HK-2 (cell line): ENCODE measurements at regions not wholly inside any gene's neighbourhood (a gene's known extent, or its start where the extent isn't known, plus 50 kb on each side); places are given as distances from the start of the nearest gene placed in this dataset.
"Not testable (repeated sequence)": the region's sequence is repeated elsewhere in the genome, so short reads cannot be mapped to it uniquely, and the experiment has no call there.

Experiments used
- DNase-seq: peaks from one replicate; pipeline ENCODE4 v3.0.0-alpha.2; 2018; ENCODE audit not compliant: unreplicated experiment

GRCh38 chr4:23533859-23534258, 356.0 kb downstream of the PPARGC1A start:
- DNase-seq, result no peak

- no peak for DNase-seq
Observed at GRCh38 chr4:23516716-23517115, 373.1 kb downstream of the PPARGC1A start.

- DNase-seq, result no peak
Observed at GRCh38 chr4:23504083-23504482, 385.8 kb downstream of the PPARGC1A start.

- DNase-seq, result no peak
Observed at GRCh38 chr4:23500894-23501449, 388.9 kb downstream of the PPARGC1A start.

- DNase-seq, result no peak
Observed at GRCh38 chr4:23485801-23486200, 404.0 kb downstream of the PPARGC1A start.

GRCh38 chr4:23484689-23485088, 405.2 kb downstream of the PPARGC1A start:
- no peak for DNase-seq

- DNase-seq, result no peak
Observed at GRCh38 chr4:23483320-23483960, 406.4 kb downstream of the PPARGC1A start.

GRCh38 chr4:23481566-23481965, 408.3 kb downstream of the PPARGC1A start:
- DNase-seq, result no peak

GRCh38 chr4:23477905-23478304, 411.9 kb downstream of the PPARGC1A start:
- DNase-seq, result no peak

GRCh38 chr4:23476515-23477090, 413.2 kb downstream of the PPARGC1A start:
- peak; percentile 6 for DNase-seq

GRCh38 chr4:23463071-23463470, 426.8 kb downstream of the PPARGC1A start:
- no peak for DNase-seq

- DNase-seq, result no peak
Observed at GRCh38 chr4:23458054-23458453, 431.8 kb downstream of the PPARGC1A start.

GRCh38 chr4:23456864-23457263, 433.0 kb downstream of the PPARGC1A start:
- DNase-seq, result no peak

- no peak for DNase-seq
Observed at GRCh38 chr4:23455456-23456158, 434.2 kb downstream of the PPARGC1A start.

- DNase-seq, result no peak
Observed at GRCh38 chr4:23441530-23442069, 448.2 kb downstream of the PPARGC1A start.

- no peak for DNase-seq
Observed at GRCh38 chr4:23438764-23439163, 451.1 kb downstream of the PPARGC1A start.

GRCh38 chr4:23429497-23429896, 460.4 kb downstream of the PPARGC1A start:
- DNase-seq, result no peak

GRCh38 chr4:23425570-23425969, 464.3 kb downstream of the PPARGC1A start:
- no peak for DNase-seq

GRCh38 chr4:23423540-23423939, 466.3 kb downstream of the PPARGC1A start:
- DNase-seq, result no peak

GRCh38 chr4:23422878-23423277, 467.0 kb downstream of the PPARGC1A start:
- no peak for DNase-seq

GRCh38 chr4:23413631-23414030, 476.2 kb downstream of the PPARGC1A start:
- no peak for DNase-seq

- no peak for DNase-seq
Observed at GRCh38 chr4:23412701-23413100, 477.1 kb downstream of the PPARGC1A start.

- not testable (repeated sequence) for DNase-seq
Observed at GRCh38 chr4:23408913-23409312, 480.9 kb downstream of the PPARGC1A start.
